RWPE1 (cell line): ENCODE measurements at regions not wholly inside any gene's neighbourhood (a gene's known extent, or its start where the extent isn't known, plus 50 kb on each side); places are given as distances from the start of the nearest gene placed in this dataset.

Experiments
- CTCF ChIA-PET: fragments of 350-600 bp; sonication (Branson Sonifier 250); formaldehyde crosslinking; extraction: SDS; loops from one replicate; lab custom pipeline; 2021; lab: Yijun Ruan, JAX
- POLR2A ChIA-PET: fragments of 400-600 bp; formaldehyde crosslinking; extraction: SDS; loops from one replicate; lab custom pipeline; 2020; ENCODE audit warnings: antibody characterized with exemption; ENCODE audit not compliant: low non-redundant PET; lab: Yijun Ruan, JAX
- DNase-seq: peaks from one replicate; pipeline ENCODE4 v3.0.0; 2012; ENCODE audit warnings: low spot score
- H3K27ac ChIP-seq: fragments of 450-650 bp; 2 replicates; pipeline ENCODE4 v1.5.1; 2017
- TF ChIP-seq, protein P1 (sequence below): fragments of 450-650 bp; conservative IDR thresholded peaks from 2 replicates; pipeline ENCODE4 v1.5.1; 2017; ENCODE audit warnings: low read depth, mild to moderate bottlenecking

DNA sequence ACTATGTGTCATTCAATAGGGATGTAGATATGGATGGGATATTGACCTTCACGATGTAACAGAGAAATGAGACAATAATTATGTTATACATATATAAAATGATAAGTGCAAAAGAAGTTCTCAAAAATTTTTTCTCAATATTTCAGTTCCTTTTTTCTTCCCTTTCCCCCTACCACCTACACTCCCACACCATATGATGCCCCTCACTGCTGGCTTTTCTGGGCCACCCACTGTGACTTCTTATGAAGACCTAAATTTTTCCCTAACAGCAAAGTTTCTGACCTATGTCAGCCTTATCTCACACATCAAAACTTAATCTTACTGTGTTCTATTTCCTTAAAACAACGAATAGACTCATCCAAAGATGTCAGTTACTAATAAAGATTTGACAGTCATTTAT, 89.9 kb upstream of the MYLIP start:
- POLR2A ChIA-PET: no interaction called here
- TF ChIP-seq, protein P1, sequence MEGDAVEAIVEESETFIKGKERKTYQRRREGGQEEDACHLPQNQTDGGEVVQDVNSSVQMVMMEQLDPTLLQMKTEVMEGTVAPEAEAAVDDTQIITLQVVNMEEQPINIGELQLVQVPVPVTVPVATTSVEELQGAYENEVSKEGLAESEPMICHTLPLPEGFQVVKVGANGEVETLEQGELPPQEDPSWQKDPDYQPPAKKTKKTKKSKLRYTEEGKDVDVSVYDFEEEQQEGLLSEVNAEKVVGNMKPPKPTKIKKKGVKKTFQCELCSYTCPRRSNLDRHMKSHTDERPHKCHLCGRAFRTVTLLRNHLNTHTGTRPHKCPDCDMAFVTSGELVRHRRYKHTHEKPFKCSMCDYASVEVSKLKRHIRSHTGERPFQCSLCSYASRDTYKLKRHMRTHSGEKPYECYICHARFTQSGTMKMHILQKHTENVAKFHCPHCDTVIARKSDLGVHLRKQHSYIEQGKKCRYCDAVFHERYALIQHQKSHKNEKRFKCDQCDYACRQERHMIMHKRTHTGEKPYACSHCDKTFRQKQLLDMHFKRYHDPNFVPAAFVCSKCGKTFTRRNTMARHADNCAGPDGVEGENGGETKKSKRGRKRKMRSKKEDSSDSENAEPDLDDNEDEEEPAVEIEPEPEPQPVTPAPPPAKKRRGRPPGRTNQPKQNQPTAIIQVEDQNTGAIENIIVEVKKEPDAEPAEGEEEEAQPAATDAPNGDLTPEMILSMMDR: no peak
- no peak for DNase-seq
- H3K27ac ChIP-seq: no peak overlapping the region
- CTCF ChIA-PET: no interaction called here

DNA sequence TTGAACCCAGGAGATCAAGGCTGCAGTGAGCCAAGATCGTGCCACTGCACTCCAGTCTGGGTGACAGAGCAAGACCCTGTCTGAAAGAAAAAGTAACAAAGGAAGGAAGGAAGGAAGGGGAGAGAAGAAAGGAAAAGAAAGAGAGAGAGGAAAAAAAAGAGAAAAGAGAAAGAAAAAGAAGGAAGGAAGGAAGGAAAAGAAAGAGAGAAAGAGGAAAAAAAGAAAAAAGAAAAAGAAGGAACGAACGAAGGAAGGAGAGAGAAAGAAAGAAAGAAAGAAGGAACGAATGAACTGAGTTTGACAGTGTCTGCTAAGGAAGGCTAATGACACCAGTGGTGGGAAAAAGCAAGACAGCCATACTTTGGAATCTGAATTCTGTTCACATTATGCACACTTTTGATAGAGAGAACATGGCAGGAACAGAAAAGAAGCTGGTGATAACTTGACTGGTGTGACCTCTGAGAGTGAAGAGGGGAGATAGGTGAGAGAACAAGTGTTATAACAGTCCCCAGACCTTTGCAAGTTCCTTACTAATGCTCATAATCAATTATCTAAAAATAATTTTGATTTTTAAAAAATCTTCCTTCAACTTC, 93.3 kb upstream of the MYLIP start:
- POLR2A ChIA-PET: no interaction called here
- CTCF ChIA-PET: interaction anchor here (1.3 kb wide), 1 partner anchor 10 kb away, joined by 3 read pairs; no protein-coding TSS in a partner anchor
- no peak for DNase-seq

DNA sequence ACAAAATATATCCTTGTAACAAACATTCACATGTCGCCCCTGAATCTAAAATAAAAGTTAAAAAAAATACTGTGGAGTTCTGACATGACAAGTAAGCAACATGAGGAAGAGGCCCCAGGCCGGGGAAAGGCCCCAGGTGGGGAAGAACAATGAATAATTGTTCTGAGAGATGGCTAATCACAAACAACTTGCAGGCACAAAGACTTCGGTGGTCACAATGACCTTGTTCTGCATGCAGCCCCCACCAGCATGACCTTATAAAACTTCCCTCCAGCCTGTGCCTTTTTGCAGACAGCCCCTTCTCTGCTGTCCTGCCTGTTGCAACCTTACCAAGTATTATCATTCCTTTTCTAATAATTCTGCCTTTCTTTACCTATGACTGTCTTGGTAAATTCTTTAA, 95.7 kb upstream of the MYLIP start:
- H3K27ac ChIP-seq: no peak overlapping the region
- TF ChIP-seq, protein P1: no peak
- ChIA-PET POLR2A (no interaction called here), CTCF (no interaction called here)
- no peak for DNase-seq

More for the DNA sequence above, 93.3 kb upstream of the MYLIP start:
- H3K27ac ChIP-seq: no peak overlapping the region
- TF ChIP-seq, protein P1: no peak

DNA sequence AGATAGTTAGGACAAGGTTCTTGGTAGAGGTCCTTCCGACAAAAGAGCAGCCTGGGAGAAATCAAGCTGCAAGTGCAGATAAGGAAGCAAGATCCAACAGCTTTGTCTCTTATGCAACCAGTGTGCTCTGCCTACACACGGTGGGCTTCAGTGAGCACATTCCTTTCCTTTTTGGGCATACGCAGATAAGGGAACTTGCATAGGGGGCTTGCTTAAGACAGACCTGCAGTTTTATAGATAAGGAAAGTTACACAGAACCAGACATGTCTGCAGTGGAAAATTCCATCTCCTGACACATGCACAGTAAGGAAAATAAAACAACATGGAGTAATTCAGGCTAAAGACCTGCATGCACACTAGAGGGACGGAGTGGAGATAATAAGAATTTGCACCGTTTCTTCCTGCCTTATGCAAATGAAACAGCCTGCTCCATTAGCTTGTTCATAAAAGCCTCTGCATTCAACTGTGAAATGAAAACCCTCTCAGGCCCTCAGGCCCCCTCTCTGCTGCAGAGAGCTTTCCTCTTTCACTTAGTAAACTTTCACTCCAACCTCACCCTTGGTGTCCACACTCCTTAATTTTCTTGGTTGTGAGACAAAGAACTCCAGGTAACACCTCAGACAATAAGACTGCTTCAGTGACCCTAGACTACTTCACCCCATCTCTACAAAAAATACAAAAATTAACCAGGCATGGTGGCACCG, 97.5 kb upstream of the MYLIP start:
- ChIA-PET CTCF (interaction anchor here (0.6 kb wide), 1 partner anchor 69 kb away, joined by 4 read pairs; no protein-coding TSS in a partner anchor), POLR2A (no interaction called here)
- no peak overlapping the region for H3K27ac ChIP-seq
- DNase-seq: no peak
- TF ChIP-seq, protein P1: no peak

DNA sequence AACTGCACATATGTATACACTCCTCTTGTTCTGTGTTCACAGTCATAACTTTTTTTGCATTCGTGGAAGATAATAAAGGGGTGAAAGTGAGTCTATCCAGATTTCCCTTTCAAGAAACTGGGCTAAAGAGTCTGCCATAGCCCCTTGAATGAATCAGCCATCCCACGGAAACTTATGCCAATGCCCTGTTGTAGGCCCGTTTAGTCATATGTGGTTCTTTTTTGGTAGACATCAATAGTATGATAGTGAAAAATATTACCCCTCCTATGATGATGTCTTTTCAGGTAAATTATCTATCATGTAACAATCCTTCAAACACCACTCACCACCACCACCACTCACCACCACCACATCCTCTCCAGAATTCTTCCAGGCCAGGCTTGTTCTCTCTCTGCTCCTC, 99.9 kb upstream of the MYLIP start:
- ChIA-PET POLR2A (no interaction called here), CTCF (no interaction called here)
- TF ChIP-seq, protein P1: no peak

DNA sequence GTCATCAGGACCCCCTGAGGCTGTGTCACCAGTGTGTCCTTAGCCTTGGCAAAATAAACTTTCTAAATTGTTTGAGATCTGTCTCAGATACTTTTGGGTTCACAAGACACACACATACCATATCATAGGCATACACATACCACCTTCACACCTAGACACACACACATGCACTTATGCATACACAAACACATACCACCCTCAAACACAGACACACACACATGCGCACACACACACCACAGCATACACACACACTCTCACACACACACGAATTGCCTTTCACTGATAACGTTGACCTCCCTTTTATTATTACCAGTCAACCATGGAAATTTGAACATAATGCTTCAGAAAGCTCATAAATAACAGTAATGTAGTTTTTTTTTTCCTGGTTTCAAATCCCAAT, 108.6 kb upstream of the MYLIP start:
- POLR2A ChIA-PET: no interaction called here
- no peak overlapping the region for H3K27ac ChIP-seq
- TF ChIP-seq, protein P1: no peak
- CTCF ChIA-PET: interaction anchor here (0.7 kb wide), 1 partner anchor 1927 kb away, joined by 4 read pairs; no protein-coding TSS in a partner anchor
- DNase-seq: no peak

More for the DNA sequence above, 99.9 kb upstream of the MYLIP start:
- no peak for DNase-seq
- no peak overlapping the region for H3K27ac ChIP-seq
